Lung (tissue), 11 donors: ENCODE measurements at regions not wholly inside any gene's neighbourhood (a gene's known extent, or its start where the extent isn't known, plus 50 kb on each side); places are given as distances from the start of the nearest gene placed in this dataset.

Experiments
- ATAC-seq: fragments of 200-7000 bp; cut with Tn5 transposase; one replicate; pipeline ENCODE4 v1.9.1; 2020; ENCODE audit warnings: moderate number of reproducible peaks; ENCODE audit not compliant: insufficient read depth, low FRiP score
- DNase-seq, 3 donors: peaks; one replicate each; pipeline ENCODE4 v3.0.0-alpha.2; 2013 to 2017
- H3K27ac ChIP-seq, 2 donors: one replicate each; pipeline ENCODE4 v1.5.1; 2013; ENCODE audit warnings: mild to moderate bottlenecking in 2 of 2, moderate library complexity in 2 of 2, control low read depth in 1 of 2, inconsistent platforms in 1 of 2, low read depth in 1 of 2, low read length in 1 of 2
- H3K27me3 ChIP-seq, 3 donors: one replicate each; pipeline ENCODE4 v1.5.1; 2013; ENCODE audit warnings: low read length in 2 of 3; ENCODE audit not compliant: control insufficient read depth in 3 of 3, insufficient read depth in 3 of 3
- H3K36me3 ChIP-seq, 4 donors: one replicate each; pipeline ENCODE4 v1.5.1; 2013; ENCODE audit warnings: low read length in 4 of 4, mild to moderate bottlenecking in 1 of 4, moderate library complexity in 1 of 4; ENCODE audit not compliant: control insufficient read depth in 4 of 4, insufficient read depth in 4 of 4
- H3K4me1 ChIP-seq, 5 donors: one replicate each; pipeline ENCODE4 v1.5.1; 2013; ENCODE audit warnings: low read length in 5 of 5, mild to moderate bottlenecking in 2 of 5, moderate library complexity in 1 of 5; ENCODE audit not compliant: control insufficient read depth in 5 of 5, insufficient read depth in 5 of 5
- H3K4me3 ChIP-seq: one replicate; pipeline ENCODE4 v1.5.1; 2013; ENCODE audit warnings: mild to moderate bottlenecking, control low read depth, moderate library complexity
- H3K9ac ChIP-seq, 2 donors: one replicate each; pipeline ENCODE4 v1.5.1; 2013; ENCODE audit warnings: low read length in 2 of 2, control low read depth in 1 of 2; ENCODE audit not compliant: insufficient read depth in 1 of 2
- H3K9me3 ChIP-seq, 4 donors: one replicate each; pipeline ENCODE4 v1.5.1; 2013; ENCODE audit warnings: low read length in 3 of 4, mild to moderate bottlenecking in 1 of 4, moderate library complexity in 1 of 4; ENCODE audit not compliant: control insufficient read depth in 4 of 4, insufficient read depth in 3 of 4
- WGBS, 2 donors: extraction: QIAGEN DNeasy Blood & Tissue Kit; methylation state at CpG; one replicate each; pipeline ENCODE4 v1.1.7; 2013; 5-methylcytosine and 5-hydroxymethylcytosine counted together
- TF ChIP-seq, protein P1 (sequence below): IDR thresholded peaks from 2 replicates; pipeline ENCODE4 v1.5.1; 2012; ENCODE audit warnings: mild to moderate bottlenecking; ENCODE audit errors: control extremely low read depth, extremely low read depth
- donor health status: control.
- donor health status: control.
- donor health status: Bipolar disorder and iron deficiency.
- donor health status: healthy.
- donor health status: DM: yes; HTN: yes; CAD: no.

- 70 to 76% methylated on average over 8 of the region's 8 CpGs for WGBS, 2 donors
- Histone ChIP-seq H3K27ac (no peak overlapping the region), H3K9me3 (peaks cover 0 to 2% (median 0%) of the 10 kb centered on the region in 4 donors), H3K9ac (no peak overlapping the region), H3K4me1 (no peaks in the 10 kb centered on the region), H3K27me3 (no peaks in the 10 kb centered on the region), H3K4me3 (no peak overlapping the region), H3K36me3 (no peaks in the 10 kb centered on the region)
- ATAC-seq (no peak), DNase-seq (no peak)
- TF ChIP-seq, protein P1, sequence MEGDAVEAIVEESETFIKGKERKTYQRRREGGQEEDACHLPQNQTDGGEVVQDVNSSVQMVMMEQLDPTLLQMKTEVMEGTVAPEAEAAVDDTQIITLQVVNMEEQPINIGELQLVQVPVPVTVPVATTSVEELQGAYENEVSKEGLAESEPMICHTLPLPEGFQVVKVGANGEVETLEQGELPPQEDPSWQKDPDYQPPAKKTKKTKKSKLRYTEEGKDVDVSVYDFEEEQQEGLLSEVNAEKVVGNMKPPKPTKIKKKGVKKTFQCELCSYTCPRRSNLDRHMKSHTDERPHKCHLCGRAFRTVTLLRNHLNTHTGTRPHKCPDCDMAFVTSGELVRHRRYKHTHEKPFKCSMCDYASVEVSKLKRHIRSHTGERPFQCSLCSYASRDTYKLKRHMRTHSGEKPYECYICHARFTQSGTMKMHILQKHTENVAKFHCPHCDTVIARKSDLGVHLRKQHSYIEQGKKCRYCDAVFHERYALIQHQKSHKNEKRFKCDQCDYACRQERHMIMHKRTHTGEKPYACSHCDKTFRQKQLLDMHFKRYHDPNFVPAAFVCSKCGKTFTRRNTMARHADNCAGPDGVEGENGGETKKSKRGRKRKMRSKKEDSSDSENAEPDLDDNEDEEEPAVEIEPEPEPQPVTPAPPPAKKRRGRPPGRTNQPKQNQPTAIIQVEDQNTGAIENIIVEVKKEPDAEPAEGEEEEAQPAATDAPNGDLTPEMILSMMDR: no peak
These were observed 126.0 kb downstream of the RNASET2 start for GRCh38 chr6:166830185-166830890.

GRCh38 chr6:166826264-166826663 is 130.1 kb downstream of the RNASET2 start:
- no peak for ATAC-seq
- no peaks in the 10 kb centered on the region for H3K9me3 ChIP-seq
- WGBS, 2 donors: 84 to 92% methylated on average over 6 of the region's 6 CpGs
- no peak overlapping the region for H3K9ac ChIP-seq
- H3K27me3 ChIP-seq: no peaks in the 10 kb centered on the region
- no peak for DNase-seq
- no peak overlapping the region for H3K27ac ChIP-seq
- TF ChIP-seq, protein P1: no peak
- no peak overlapping the region for H3K4me3 ChIP-seq
- no peaks in the 10 kb centered on the region for H3K4me1 ChIP-seq
- no peaks in the 10 kb centered on the region for H3K36me3 ChIP-seq

DNA sequence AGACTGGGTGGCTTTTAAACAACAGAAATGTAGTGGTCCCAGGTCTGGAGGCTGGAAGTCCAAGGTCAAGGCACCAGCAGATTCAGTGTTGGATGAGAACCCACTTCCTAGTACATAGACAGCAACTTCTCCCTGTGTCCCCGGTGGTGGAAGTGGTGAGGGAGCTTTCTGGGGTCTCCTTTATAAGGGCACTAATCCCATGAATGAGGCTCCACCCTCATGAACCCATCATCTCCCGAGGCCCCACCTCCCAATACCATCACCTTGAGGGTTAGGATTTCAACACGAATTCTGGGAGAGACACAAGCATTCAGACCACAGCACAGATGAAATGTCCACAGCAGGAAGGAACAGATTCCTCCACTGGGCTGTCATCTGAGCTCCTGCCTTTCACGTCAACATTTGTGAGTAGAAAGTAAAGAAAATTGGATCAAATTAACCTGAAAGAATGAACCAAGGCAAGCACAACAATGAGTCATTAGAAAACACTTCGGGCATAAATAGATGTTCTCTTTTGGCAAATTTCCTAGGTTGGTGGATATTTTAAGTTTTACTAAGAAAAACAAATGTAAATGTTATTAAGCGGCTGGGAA is 130.7 kb downstream of the RNASET2 start:
- ATAC-seq: no peak
- no peak for DNase-seq
- WGBS, 2 donors: 80 to 86% methylated on average over 6 of the region's 6 CpGs

More for the DNA sequence above, 130.7 kb downstream of the RNASET2 start:
- H3K4me1 ChIP-seq: no peaks in the 10 kb centered on the region
- H3K9me3 ChIP-seq: no peaks in the 10 kb centered on the region
- no peak overlapping the region for H3K4me3 ChIP-seq
- H3K27me3 ChIP-seq: no peaks in the 10 kb centered on the region
- H3K27ac ChIP-seq: no peak overlapping the region
- H3K9ac ChIP-seq: no peak overlapping the region
- H3K36me3 ChIP-seq: no peaks in the 10 kb centered on the region
- TF ChIP-seq, protein P1: no peak
